COLO668 (cell line): ENCODE measurements at regions not wholly inside any gene's neighbourhood (a gene's known extent, or its start where the extent isn't known, plus 50 kb on each side); places are given as distances from the start of the nearest gene placed in this dataset.

Experiments
- DNase-seq: peaks from one replicate; lab custom pipeline; 2025; ENCODE audit not compliant: unreplicated experiment; lab: John Stamatoyannopoulos, UW

DNA sequence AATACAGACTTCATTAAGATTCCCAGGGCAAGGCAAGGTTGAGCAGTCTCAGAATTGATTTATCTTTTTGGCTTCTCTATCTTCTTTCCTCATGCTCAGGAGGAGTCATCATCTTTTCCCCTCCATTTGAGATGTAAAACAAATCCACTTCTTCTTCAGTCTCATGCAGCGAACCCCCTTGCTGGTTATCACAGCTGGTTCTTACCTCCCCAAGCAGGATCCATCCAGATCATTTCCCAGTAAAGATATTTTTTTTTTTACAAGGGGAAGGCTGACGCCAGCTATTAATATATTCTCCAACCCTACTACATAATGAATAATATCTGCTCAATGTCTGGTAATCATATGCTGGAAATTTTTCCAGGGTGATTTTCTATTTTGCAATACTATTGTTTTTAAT is 508.9 kb upstream of the NOX3 start:
- no peak for DNase-seq

DNA sequence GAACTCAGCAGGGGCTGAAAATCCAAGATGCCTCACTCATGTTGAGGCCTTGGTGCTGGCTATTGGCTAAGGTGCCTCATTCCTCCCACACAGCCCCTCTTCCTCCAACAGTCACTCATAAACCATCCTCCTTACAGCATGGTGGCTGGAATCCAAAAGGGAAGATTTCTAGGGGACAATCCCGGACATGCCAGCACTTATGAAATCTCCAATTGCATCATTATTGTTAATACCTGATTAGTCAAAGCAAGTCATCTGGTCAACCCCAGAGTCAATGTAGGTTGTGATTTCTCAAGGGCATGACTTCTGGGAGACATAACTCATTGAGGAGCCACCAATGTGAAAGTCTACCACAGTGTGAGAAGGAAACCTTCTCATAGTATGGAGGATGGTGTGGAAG is 506.6 kb upstream of the NOX3 start:
- DNase-seq: no peak

DNA sequence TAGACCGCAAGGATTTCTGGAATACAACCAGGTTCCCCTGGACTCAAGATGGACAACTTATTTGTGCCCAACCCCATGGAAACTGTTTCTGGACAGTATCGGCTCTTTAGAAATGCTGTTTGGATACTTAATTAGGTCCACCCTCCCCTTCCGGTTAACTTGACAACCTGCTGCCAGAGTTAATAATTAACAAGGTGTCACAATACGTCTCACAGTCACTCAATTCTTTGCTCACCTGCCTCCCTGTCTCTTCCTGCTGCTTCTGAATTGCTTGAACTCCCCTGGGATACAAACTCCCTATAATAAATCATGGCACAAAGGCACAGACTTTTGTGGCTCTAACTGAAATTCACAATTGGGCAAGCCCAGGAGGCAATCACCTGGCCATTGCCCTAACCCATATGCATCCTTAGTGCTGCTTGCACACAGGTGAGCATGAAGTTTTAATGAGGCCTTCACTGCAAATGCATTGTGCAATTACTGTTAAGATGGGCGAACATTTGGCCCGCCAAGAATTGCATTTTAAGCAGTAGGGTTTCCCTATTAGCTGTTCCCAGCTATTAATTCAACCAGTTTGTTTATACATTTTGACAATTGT is 504.4 kb upstream of the NOX3 start:
- DNase-seq: peak; percentile 62

DNA sequence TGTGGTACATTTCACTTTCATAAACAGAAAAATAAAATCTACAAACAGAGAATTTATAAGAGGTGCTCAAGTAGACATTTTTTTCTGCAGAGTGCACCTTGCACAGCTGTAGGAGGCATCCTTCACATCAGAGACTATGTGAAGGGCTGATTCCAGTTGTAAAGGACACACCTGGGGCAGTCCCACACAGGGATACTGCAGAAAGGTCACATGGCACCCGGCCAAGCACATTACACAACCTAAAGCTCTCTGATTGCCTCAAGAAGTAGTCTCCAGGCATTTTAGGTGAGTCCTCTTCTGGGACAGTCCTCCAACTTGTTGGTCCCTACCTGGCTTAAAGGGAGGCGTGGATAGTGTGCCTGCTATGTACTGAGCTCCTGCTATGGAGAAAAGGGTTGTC is 502.9 kb upstream of the NOX3 start:
- DNase-seq: peak; percentile 2

DNA sequence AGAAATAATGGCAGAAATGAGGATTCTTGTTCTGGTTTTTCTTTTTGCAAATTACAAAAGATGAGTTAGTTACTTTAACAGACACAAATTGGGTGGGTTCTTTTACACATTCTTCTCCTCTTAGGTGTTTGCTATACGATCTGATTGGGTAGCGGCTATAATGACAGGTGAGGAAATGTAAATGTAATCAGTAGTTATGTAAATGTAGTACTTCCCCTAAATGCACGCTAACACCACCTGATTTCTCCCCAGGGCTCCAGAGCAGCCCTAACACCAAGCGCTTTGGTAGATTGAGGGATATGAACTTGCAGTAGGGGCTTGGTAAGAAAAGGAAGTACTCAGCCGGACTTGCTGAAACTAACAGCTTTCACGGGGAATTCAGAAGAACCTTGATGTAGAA is 499.4 kb upstream of the NOX3 start:
- no peak for DNase-seq

DNA sequence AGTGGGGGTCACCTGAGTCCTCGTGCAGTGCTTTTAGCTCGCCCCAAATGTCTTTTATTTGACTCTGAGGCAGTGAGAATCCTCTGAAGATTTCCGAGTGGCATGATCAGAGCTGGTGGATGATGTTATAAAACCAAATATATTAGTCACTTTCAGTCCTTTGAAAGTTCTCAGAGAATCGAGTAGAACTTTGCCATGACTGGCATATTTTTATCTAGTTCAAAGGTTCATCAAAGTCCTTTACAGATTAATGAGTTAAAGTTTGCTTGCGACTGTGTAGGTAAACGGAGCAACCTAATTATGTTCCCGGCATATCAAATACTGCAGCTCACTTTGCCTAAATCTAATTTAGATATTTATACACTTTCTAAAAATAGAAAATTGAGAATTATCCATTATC is 498.5 kb upstream of the NOX3 start:
- DNase-seq: no peak

DNA sequence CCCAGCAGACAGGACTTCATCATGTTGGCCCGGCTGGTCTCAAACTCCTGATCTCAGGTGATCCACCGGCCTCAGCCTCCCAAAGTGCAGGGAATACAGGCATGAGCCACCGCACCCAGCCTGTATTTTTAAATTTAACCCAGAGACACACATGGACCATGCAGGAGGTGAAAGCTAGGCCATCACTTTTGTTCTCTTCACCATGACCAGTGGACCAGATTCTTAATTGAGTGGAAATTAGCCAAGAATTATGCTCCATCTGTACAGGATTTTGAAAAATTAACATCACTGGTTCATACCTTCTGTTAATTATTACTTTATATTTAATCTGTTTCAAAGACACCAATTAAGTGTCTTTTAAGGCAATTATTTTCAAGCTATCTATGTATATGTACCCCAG is 493.6 kb upstream of the NOX3 start:
- no peak for DNase-seq

DNA sequence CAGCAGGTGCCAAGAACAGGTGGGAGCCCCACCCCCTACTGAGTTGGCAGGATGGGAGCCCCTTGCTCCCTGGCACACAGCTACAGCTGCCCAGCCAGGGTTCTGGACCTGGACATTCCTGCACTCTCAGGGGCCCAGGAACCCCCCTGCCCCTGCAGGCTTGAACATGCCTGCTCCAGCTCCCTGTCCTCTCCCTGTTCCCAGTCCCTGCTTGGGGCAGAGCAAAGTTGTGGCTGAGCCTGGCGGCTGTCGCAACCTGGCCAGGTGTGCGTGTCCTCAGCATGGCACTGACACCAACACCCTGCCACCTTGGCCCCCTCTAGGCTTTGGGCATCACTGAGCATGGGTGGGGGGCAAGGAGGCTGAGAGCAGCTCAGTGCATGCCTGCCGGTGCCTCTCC is 491.2 kb upstream of the NOX3 start:
- DNase-seq: no peak

DNA sequence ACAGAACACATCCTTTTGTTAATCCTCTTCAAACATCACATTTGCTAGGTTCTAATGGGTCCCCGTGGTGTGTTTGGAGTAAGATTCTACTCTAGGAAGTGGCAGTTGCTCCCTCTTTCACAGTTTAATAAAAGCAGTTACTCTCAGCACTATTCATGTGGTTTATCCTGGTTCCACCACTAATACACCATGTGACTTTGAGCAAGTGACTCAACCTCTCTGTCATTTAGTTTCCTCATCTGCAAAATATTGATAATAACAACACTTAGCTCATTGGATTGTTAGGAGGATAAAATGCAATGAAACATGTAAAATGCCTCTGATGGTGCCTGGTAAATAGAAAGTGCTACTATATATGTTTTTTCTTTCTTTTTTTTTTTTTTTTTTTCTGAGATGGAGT is 488.0 kb upstream of the NOX3 start:
- DNase-seq: no peak

DNA sequence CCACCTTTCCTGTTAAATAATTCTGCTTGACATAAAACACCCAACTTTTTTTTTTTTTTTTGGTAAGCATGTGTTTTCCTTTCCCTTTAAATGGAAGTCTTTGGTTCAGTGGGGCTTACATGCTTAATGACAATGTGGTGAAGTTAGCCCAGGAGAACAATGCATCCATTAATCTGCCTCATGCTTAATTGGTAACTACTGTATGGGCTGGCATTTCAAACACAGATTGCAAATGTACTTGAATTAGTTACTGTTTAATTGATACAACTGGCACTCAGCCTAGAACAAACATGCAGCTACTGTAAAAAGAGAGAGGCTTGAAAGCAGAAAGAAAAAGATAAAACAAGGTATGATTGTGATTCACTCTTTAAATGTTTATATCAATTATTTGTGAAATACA is 483.6 kb upstream of the NOX3 start:
- DNase-seq: no peak

DNA sequence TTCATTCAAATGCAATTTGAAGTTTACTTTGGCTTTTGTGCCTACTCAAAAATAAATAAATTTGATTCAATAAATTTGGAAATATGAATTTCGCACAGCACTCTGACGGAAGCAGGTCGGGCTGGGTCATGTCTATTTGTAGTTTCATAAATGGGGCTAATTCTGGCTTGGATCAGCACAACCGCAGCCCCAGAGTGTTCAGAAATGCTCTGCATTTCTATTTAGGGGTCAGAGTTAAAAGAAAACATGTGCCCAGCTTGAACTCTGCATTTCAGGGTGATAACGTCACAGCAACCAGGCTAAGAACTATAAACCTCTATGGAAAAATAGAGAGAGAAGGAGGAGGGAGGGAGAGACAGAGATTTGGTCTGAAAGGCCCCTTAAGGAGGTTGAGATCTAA is 480.9 kb upstream of the NOX3 start:
- no peak for DNase-seq

DNA sequence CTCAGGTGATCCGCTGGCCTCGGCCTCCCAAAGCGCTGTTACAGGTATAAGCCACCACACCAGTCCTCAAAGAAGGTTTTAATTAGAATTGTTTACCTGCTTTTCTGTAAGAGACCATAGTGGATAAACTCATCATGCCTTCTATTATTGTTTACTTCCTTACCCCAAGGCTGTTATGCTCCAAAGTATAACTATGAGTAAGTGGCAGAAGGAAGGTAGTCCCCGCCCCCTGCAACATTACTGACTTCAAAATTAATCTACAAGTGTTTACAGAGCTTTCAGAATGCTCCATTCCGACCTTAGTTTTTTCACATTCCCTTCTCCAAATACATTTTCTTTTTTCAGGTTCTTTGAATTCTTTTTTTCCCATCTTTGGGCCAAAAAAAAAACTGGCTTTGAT is 480.5 kb upstream of the NOX3 start:
- DNase-seq: no peak

DNA sequence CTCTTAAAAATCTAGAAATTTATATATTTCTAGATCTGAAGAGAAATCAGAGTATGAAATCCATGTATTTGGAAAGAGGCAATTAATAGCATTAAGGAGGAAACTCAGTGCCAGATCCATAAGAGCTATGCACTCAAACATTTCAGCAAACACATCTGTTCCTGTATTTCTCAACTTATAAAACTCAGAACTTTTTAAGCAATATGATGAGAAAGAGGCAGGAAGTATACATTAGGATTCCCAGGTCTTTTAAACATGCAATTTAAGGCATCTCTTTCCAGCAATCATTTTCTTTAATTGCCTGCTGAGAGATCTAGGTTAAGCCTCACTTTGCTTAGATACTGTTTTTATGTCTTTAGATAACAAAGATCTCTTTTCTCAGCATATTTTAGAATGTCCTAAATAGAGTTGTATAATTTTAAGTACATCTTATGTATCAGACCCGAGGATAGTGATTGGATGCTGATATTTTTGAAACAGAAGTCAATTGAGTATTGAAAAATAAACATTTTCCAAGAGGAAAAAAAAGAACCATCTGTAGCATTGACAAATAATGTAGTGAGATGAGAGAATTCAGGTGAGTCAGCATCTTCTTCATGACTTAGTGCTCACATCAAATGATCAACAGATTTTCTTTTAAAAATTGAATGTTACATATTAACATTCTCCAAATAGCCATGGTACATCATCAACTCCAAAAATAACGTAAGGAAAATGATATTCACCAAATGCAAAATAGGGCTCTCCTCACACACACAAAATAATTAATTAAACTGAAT is 461.4 kb upstream of the NOX3 start:
- DNase-seq: no peak

DNA sequence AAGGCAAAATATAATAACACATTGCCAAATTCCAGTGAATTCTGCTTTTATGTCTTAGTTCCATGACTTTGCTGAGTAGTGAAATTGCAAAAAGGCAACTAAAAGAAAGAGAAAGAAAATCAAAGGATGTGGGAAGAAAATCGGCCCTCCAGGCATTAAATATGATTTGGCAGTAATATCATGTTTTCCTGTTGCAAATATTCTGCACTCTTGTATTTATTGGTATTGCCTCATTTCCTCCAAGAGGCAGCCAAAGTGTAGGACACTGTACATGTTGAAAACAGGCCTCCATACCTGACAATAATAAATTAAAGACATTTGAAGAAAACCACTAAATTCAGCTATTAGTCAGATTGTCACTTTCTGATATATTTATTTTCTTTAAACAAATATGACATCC is 460.0 kb upstream of the NOX3 start:
- no peak for DNase-seq

DNA sequence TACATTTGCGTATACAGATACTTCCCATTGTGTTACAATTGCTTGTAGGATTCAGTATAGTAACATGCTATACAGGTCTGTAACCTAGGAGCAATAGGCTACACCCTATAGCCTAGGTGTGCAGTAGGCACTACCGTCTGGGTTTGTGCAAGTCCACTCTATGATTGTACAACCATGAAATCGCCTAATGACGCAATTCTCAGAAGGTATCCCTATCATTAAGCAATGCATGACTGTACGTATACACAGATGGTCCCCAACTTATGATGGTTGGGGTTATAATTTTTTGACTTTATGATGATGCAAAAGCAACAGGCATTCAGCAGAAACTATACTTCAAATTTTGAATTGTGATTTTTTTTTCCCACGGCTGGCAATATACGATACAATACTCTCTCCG is 458.2 kb upstream of the NOX3 start:
- no peak for DNase-seq

DNA sequence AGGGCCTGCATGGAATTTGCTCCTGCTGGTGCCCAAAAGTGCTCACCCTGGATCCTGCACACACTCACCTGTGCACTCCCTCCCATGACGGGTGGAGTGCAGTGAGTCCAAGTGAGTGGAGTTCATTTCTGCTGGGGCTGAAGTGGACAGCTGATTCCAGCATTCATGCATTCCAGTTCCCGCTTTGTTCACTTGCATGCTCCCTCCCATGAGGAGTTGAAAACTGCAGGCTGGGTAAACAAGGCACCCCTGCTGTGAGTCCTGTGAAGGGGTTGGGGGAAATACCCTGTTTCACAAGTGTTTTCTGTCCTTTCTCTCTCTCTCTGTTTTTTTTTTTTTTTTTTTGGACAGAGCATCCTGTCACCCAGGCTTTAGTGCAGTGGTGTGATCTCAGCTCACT is 454.1 kb upstream of the NOX3 start:
- DNase-seq: no peak

DNA sequence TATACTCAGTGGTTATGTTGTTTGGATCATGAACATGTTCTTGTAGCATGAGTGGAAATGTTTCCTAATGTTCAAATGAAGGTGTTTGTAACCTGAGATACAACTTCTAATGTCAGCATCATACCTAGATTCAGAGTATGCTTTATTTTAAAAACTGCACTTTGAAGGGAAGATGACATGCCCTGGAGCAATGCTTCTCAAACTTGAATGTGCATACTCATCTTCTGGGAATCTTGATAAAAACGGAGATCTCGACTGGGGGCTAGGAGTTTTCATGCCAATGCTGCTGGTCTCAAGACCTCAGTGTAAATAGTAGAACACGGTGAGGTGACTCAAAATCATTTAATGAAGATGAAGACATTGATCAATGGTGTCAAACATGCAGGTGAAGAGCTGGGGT is 440.0 kb upstream of the NOX3 start:
- no peak for DNase-seq

DNA sequence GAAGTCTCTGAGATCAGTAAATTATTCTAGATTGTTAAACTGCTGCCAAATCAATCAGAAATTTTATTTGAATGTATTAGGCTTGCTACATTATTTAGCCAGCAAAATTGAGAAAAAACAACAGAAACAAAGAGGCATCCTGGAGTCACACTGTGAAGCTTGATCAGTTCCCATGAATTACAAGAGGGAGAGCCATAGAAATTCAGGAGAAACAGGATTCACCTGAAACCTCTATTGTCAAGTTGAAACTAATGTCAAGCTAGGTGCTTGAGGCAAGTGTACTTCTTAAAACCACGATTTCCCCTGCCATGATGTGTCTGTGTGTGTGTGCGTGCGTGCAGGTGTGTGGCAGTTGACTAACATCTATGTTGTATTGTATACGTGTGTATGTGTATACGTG is 439.1 kb upstream of the NOX3 start:
- no peak for DNase-seq

DNA sequence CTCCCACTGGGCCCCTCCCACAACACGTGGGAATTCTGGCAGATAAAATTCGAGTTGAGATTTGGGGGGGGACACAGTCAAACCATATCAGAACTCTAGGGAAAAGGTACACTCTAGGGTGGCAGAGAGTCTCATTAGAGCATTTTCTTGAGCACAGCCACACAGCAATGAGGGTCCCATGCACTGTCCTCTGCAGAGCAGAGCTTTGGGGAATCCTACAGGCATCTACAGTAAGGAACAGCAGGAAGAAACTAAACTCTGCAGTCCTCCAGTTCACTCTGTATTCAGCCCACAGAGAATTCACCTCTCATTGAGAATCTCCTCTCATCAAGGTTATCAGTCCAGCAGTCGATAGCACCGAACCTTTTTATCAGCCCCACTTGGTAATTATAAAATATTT is 438.6 kb upstream of the NOX3 start:
- no peak for DNase-seq

DNA sequence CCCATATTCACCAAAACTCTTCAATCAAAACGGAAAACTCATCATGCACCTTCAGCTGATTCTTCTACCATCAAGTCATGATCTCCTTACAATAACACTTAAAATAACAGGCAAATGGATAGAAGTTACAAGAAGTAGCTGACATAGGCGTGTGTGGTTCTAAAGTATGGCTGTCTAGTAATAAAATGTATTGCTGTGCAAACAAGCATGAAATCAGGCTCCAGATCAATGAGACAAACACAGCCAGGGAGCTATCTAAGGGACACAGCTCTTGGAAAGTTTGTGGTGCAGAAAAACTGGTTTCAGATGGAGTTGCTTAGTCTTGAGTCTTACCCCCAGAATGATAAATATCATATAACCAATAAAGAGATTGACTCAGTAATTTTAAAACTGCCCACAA is 434.8 kb upstream of the NOX3 start:
- DNase-seq: no peak

DNA sequence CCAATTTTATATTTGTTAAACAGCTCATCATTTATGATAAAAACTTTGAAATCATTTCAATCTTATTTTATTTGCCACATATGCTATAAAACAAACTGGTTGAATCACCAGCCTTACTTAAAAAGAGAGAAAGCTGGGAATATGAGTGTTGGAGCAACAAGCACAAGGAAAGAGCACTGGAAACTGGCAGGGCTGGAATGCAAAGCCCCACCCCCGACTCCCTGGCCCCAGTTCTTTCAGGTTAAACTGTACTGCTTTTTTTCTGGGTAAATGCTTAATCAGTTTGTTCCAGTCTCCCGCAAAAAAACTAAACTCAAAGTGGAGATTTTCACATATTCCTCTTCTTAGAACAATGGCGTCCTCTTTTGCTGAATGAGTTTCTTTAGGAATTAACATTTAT is 433.8 kb upstream of the NOX3 start:
- DNase-seq: no peak

DNA sequence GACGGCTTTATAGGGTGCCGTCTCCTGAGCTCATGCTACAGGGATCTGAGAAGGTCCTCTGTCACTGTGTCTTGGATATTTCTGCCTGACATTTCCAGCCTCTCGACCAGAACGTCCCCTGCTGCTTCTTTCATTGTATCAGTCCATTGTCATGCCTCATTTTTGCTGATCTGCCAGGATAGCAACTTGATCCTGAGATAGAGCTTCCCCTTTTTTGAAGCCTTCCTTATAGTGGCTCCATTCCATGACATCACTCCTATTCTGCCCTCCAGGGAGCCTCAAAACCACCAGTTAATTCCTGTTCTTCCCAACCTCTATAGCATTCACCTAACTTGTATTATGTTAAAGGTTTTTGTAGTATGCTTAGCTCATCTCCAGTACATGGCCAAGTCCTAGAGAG is 431.8 kb upstream of the NOX3 start:
- DNase-seq: no peak

DNA sequence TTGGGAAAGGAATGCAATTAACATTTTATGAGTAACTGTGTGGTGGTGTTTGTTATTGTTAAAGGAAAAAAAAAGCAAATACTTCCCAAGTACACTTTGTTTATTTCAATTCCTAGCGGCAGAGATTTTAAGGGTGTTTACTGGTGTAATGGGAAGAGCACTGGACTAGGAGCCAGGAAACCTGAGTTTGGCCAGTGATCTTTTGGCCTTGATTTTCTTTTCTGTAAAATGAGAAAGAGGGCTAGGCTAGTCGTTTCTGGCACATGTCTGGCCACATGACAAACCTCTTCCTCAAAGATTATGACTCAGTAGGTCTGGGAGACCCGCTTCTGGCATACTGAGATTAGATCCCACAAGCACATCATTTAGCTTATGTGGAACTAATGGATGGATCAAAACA is 428.1 kb upstream of the NOX3 start:
- DNase-seq: no peak
